CD4-positive, CD25-positive, alpha-beta regulatory T cell (primary cell): ENCODE measurements at regions not wholly inside any gene's neighbourhood (a gene's known extent, or its start where the extent isn't known, plus 50 kb on each side); places are given as distances from the start of the nearest gene placed in this dataset.
"Not testable (repeated sequence)": the region's sequence is repeated elsewhere in the genome, so short reads cannot be mapped to it uniquely, and the experiment has no call there.

ENCODE experiments used
- ATAC-seq, 2 donors: fragments of 150-1000 bp; cut with Tn5 transposase; one replicate each; pipeline ENCODE4 v1.10.0; 2021; ENCODE audit warnings: low read depth in 2 of 2, moderate number of reproducible peaks in 2 of 2, moderate library complexity in 1 of 2
- DNase-seq, 3 donors: peaks; one replicate each; pipeline versions ENCODE4 v3.0.0 to v3.0.0-alpha.2; 2012 to 2022; ENCODE audit warnings: mixed read lengths in 1 of 3
- H3K27ac ChIP-seq: one replicate; pipeline ENCODE4 v1.7.0; 2013; ENCODE audit warnings: mild to moderate bottlenecking, low read length; ENCODE audit not compliant: insufficient read depth, poor library complexity, severe bottlenecking
- H3K27me3 ChIP-seq: one replicate; pipeline ENCODE4 v1.7.0; 2013; ENCODE audit warnings: low read length; ENCODE audit not compliant: control insufficient read depth, insufficient read depth
- H3K36me3 ChIP-seq: one replicate; pipeline ENCODE4 v1.7.0; 2013; ENCODE audit warnings: mild to moderate bottlenecking, low read length, moderate library complexity; ENCODE audit not compliant: control insufficient read depth, insufficient read depth
- H3K4me1 ChIP-seq: 2 replicates; pipeline ENCODE4 v1.7.0; 2013; ENCODE audit warnings: mild to moderate bottlenecking, low read length; ENCODE audit not compliant: insufficient read depth, control insufficient read depth, poor library complexity, severe bottlenecking
- H3K4me3 ChIP-seq: one replicate; pipeline ENCODE4 v1.7.0; 2013; ENCODE audit warnings: low read depth, mild to moderate bottlenecking, low read length, moderate library complexity
- H3K9me3 ChIP-seq, 2 experiments: 1 replicate in 1 of 2; 2 replicates in 1 of 2; pipeline ENCODE4 v1.7.0; 2013; ENCODE audit warnings: low read length in 2 of 2, mild to moderate bottlenecking in 1 of 2, moderate library complexity in 1 of 2; ENCODE audit not compliant: control insufficient read depth in 2 of 2
- H3K27ac Mint-ChIP-seq, 3 donors: one replicate each; pipeline ENCODE4 v1.8.0; 2020 to 2022; ENCODE audit warnings: mild to moderate bottlenecking in 3 of 3, mixed read lengths in 3 of 3, moderate library complexity in 2 of 3
- H3K27me3 Mint-ChIP-seq: one replicate; pipeline ENCODE4 v1.8.0; 2022; ENCODE audit warnings: mild to moderate bottlenecking, mixed read lengths
- H3K36me3 Mint-ChIP-seq: one replicate; pipeline ENCODE4 v1.8.0; 2020; ENCODE audit warnings: mixed read lengths
- H3K4me1 Mint-ChIP-seq, 4 donors: one replicate each; pipeline ENCODE4 v1.8.0; 2020 to 2022; ENCODE audit warnings: mixed read lengths in 4 of 4, mild to moderate bottlenecking in 1 of 4
- H3K4me3 Mint-ChIP-seq, 4 donors: one replicate each; pipeline ENCODE4 v1.8.0; 2020 to 2022; ENCODE audit warnings: mild to moderate bottlenecking in 4 of 4, mixed read lengths in 4 of 4, moderate library complexity in 3 of 4
- H3K9me3 Mint-ChIP-seq, 7 donors: one replicate each; pipeline ENCODE4 v1.8.0; 2020 to 2022; ENCODE audit warnings: mixed read lengths in 7 of 7, mild to moderate bottlenecking in 3 of 7, moderate library complexity in 2 of 7

GRCh38 chr5:98319299-98320011, 454.0 kb upstream of the RGMB start:
- Mint-ChIP-seq H3K4me3 (no peak overlapping the region), H3K27me3 (no peaks in the 10 kb centered on the region), H3K9me3 (peaks cover 0 to 3% (median 0%) of the 10 kb centered on the region in 7 donors), H3K4me1 (no peaks in the 10 kb centered on the region), H3K36me3 (no peaks in the 10 kb centered on the region), H3K27ac (no peak overlapping the region)
- no peak for DNase-seq
- Histone ChIP-seq H3K4me1 (no peaks in the 10 kb centered on the region), H3K4me3 (no peak overlapping the region), H3K27me3 (no peaks in the 10 kb centered on the region), H3K36me3 (no peaks in the 10 kb centered on the region), H3K27ac (no peak overlapping the region), H3K9me3 (no peaks in the 10 kb centered on the region)
- no peak for ATAC-seq

- no peak overlapping the region for H3K4me3 Mint-ChIP-seq
- no peaks in the 10 kb centered on the region for H3K27me3 ChIP-seq
Observed at GRCh38 chr5:98320343-98320742, 453.1 kb upstream of the RGMB start.

GRCh38 chr5:98321361-98321760, 452.1 kb upstream of the RGMB start:
- Mint-ChIP-seq H3K27ac (no peak overlapping the region), H3K4me1 (no peaks in the 10 kb centered on the region), H3K9me3 (peaks cover 0 to 3% (median 0%) of the 10 kb centered on the region in 7 donors), H3K4me3 (no peak overlapping the region), H3K36me3 (no peaks in the 10 kb centered on the region), H3K27me3 (no peaks in the 10 kb centered on the region)
- DNase-seq (no peak), ATAC-seq (no peak)
- Histone ChIP-seq H3K4me3 (no peak overlapping the region), H3K4me1 (no peaks in the 10 kb centered on the region), H3K27ac (no peak overlapping the region), H3K27me3 (no peaks in the 10 kb centered on the region), H3K36me3 (no peaks in the 10 kb centered on the region), H3K9me3 (no peaks in the 10 kb centered on the region)

More at GRCh38 chr5:98320343-98320742, 453.1 kb upstream of the RGMB start:
- Histone ChIP-seq H3K4me1 (no peaks in the 10 kb centered on the region), H3K9me3 (no peaks in the 10 kb centered on the region), H3K36me3 (no peaks in the 10 kb centered on the region), H3K27ac (no peak overlapping the region), H3K4me3 (no peak overlapping the region)
- H3K4me1 Mint-ChIP-seq: no peaks in the 10 kb centered on the region
- H3K27ac Mint-ChIP-seq: no peak overlapping the region
- no peaks in the 10 kb centered on the region for H3K27me3 Mint-ChIP-seq
- H3K9me3 Mint-ChIP-seq: peaks cover 0 to 3% (median 0%) of the 10 kb centered on the region in 7 donors
- DNase-seq (no peak), ATAC-seq (no peak)
- H3K36me3 Mint-ChIP-seq: no peaks in the 10 kb centered on the region

GRCh38 chr5:98325187-98325586, 448.3 kb upstream of the RGMB start:
- H3K27me3 ChIP-seq, H3K4me1 ChIP-seq, H3K4me3 Mint-ChIP-seq, H3K27ac Mint-ChIP-seq, H3K27me3 Mint-ChIP-seq, H3K36me3 ChIP-seq, H3K36me3 Mint-ChIP-seq, H3K4me1 Mint-ChIP-seq, H3K4me3 ChIP-seq, H3K9me3 ChIP-seq, ATAC-seq, DNase-seq, H3K27ac ChIP-seq: not testable (repeated sequence)
- H3K9me3 Mint-ChIP-seq: peaks cover 0 to 10% (median 2%) of the 10 kb centered on the region in 7 donors

GRCh38 chr5:98328015-98328414, 445.4 kb upstream of the RGMB start:
- no peaks in the 10 kb centered on the region for H3K36me3 Mint-ChIP-seq
- Histone ChIP-seq H3K27ac (no peak overlapping the region), H3K4me1 (no peaks in the 10 kb centered on the region), H3K4me3 (no peak overlapping the region), H3K36me3 (no peaks in the 10 kb centered on the region), H3K27me3 (no peaks in the 10 kb centered on the region), H3K9me3 (no peaks in the 10 kb centered on the region)
- ATAC-seq: no peak
- no peak overlapping the region for H3K27ac Mint-ChIP-seq
- H3K4me3 Mint-ChIP-seq: no peak overlapping the region
- DNase-seq: no peak
- H3K4me1 Mint-ChIP-seq: no peaks in the 10 kb centered on the region
- no peaks in the 10 kb centered on the region for H3K27me3 Mint-ChIP-seq
- peaks cover 0 to 10% (median 2%) of the 10 kb centered on the region in 7 donors for H3K9me3 Mint-ChIP-seq

- DNase-seq: no peak
- H3K36me3 ChIP-seq: no peaks in the 10 kb centered on the region
- Mint-ChIP-seq H3K36me3 (no peaks in the 10 kb centered on the region), H3K9me3 (peaks cover 0 to 7% (median 0%) of the 10 kb centered on the region in 7 donors), H3K27ac (no peak overlapping the region), H3K27me3 (no peaks in the 10 kb centered on the region), H3K4me3 (no peak overlapping the region), H3K4me1 (no peaks in the 10 kb centered on the region)
- H3K27me3 ChIP-seq: no peaks in the 10 kb centered on the region
- no peaks in the 10 kb centered on the region for H3K9me3 ChIP-seq
- no peaks in the 10 kb centered on the region for H3K4me1 ChIP-seq
- H3K4me3 ChIP-seq: no peak overlapping the region
- no peak overlapping the region for H3K27ac ChIP-seq
- no peak for ATAC-seq
Observed at GRCh38 chr5:98330871-98331270, 442.6 kb upstream of the RGMB start.

- Histone ChIP-seq H3K36me3 (no peaks in the 10 kb centered on the region), H3K9me3 (no peaks in the 10 kb centered on the region), H3K27me3 (no peaks in the 10 kb centered on the region), H3K4me3 (no peak overlapping the region), H3K4me1 (no peaks in the 10 kb centered on the region), H3K27ac (no peak overlapping the region)
- peaks cover 0 to 4% (median 0%) of the 10 kb centered on the region in 7 donors for H3K9me3 Mint-ChIP-seq
- H3K36me3 Mint-ChIP-seq: no peaks in the 10 kb centered on the region
- H3K27ac Mint-ChIP-seq: no peak overlapping the region
- H3K4me1 Mint-ChIP-seq: no peaks in the 10 kb centered on the region
- no peak overlapping the region for H3K4me3 Mint-ChIP-seq
- H3K27me3 Mint-ChIP-seq: no peaks in the 10 kb centered on the region
- no peak for ATAC-seq
- DNase-seq: no peak
Observed at GRCh38 chr5:98333921-98334320, 439.5 kb upstream of the RGMB start.

GRCh38 chr5:98334946-98335345, 438.5 kb upstream of the RGMB start:
- Histone ChIP-seq H3K27me3 (no peaks in the 10 kb centered on the region), H3K27ac (no peak overlapping the region), H3K4me1 (no peaks in the 10 kb centered on the region), H3K4me3 (no peak overlapping the region), H3K36me3 (no peaks in the 10 kb centered on the region), H3K9me3 (no peaks in the 10 kb centered on the region)
- no peak for ATAC-seq
- H3K27ac Mint-ChIP-seq: no peak overlapping the region
- peaks cover 0 to 4% (median 0%) of the 10 kb centered on the region in 7 donors for H3K9me3 Mint-ChIP-seq
- DNase-seq: no peak
- no peaks in the 10 kb centered on the region for H3K36me3 Mint-ChIP-seq
- H3K4me1 Mint-ChIP-seq: no peaks in the 10 kb centered on the region
- H3K4me3 Mint-ChIP-seq: no peak overlapping the region
- no peaks in the 10 kb centered on the region for H3K27me3 Mint-ChIP-seq
